ENCODE measurements at regions not wholly inside any gene's neighbourhood (a gene's known extent, or its start where the extent isn't known, plus 50 kb on each side); places are given as distances from the start of the nearest gene placed in this dataset.

GRCh38 chr1:106435269-106435668 is 621.2 kb upstream of the PRMT6 start:
- Histone ChIP-seq H3K4me2 (ENCODE audit: insufficient read depth, low read length) (no peak overlapping the region), H3K9me1 (replicated peaks; ENCODE audit: control insufficient read depth, extremely low read depth, insufficient read depth, low read length) (no peaks in the 10 kb centered on the region), H4K20me1 (replicated peaks; ENCODE audit: control insufficient read depth, extremely low read depth, insufficient read depth, low read length) (no peaks in the 10 kb centered on the region), H3K4me1 (ENCODE audit: control insufficient read depth, extremely low read depth, insufficient read depth, low read length) (no peaks in the 10 kb centered on the region), H2AFZ (ENCODE audit: low read depth, low read length) (no peak overlapping the region), H3K36me3 (ENCODE audit: control insufficient read depth in 2 of 2, extremely low read depth in 1 of 2, insufficient read depth in 2 of 2, low read length in 2 of 2) (no peaks in the 10 kb centered on the region), H3K79me2 (ENCODE audit: control insufficient read depth, insufficient read depth, low read length) (no peaks in the 10 kb centered on the region), H3K9me3 (replicated peaks; ENCODE audit: control insufficient read depth, insufficient read depth, low read length) (peaks cover 2% of the 10 kb centered on the region), H3K27ac (ENCODE audit: insufficient read depth, low read depth, low read length) (no peak overlapping the region), H3K27me3 (ENCODE audit: control insufficient read depth in 2 of 2, insufficient read depth in 2 of 2, low read length in 2 of 2) (no peaks in the 10 kb centered on the region), H3K9ac (replicated peaks; ENCODE audit: extremely low read depth, insufficient read depth, low read length) (no peak overlapping the region), H3K4me3 (replicated peaks in 1 of 3; ENCODE audit: insufficient read depth in 1 of 3, low read depth in 1 of 3, low read length in 3 of 3) (no peak overlapping the region)
- dilution Hi-C loops (cut with MboI; ENCODE audit: extremely low pct_ligation_motif_present, low sequenced_read_pairs) (no loop called here), intact Hi-C loops (cut with micrococcal nuclease) (no loop called here)
- DNase-seq (ENCODE audit: low read depth, low spot score) = no peak
- POLR2A ChIA-PET = no interaction called here
- TF ChIP-seq MYC (IDR thresholded peaks at IDR 0.05; ENCODE audit: low read depth, low read length) (no peak), EZH2 (IDR thresholded peaks at IDR 0.05; ENCODE audit: borderline replicate concordance, low read depth, low read length, severe bottlenecking) (no peak), MAX (IDR thresholded peaks at IDR 0.05; ENCODE audit: insufficient read depth, insufficient read length) (no peak), FOS (IDR thresholded peaks at IDR 0.05; ENCODE audit: borderline replicate concordance, insufficient read depth, low read length) (no peak), CTCF (IDR thresholded peaks at IDR 0.05; ENCODE audit: extremely low read depth in 1 of 2, insufficient read depth in 1 of 2, low read depth in 1 of 2, low read length in 2 of 2) (no peak), POLR2A (IDR thresholded peaks at IDR 0.05; ENCODE audit: low read depth, low read length) (no peak), POLR2AphosphoS5 (IDR thresholded peaks at IDR 0.05; ENCODE audit: insufficient read depth, low read depth, low read length) (no peak), JUN (IDR thresholded peaks at IDR 0.05; ENCODE audit: borderline replicate concordance, insufficient read depth, insufficient read length, low read depth) (no peak), GATA2 (IDR thresholded peaks at IDR 0.05; ENCODE audit: insufficient read depth, insufficient read length, low read depth, low read length) (no peak)
- FAIRE-seq = no peak
- BruUV-seq (replicated peaks) = no TSS peak
- CTCF ChIA-PET = no interaction called here

Data from endothelial cell of umbilical vein (primary cell).